ENCODE measurements at regions not wholly inside any gene's neighbourhood (a gene's known extent, or its start where the extent isn't known, plus 50 kb on each side); places are given as distances from the start of the nearest gene placed in this dataset.

DNA sequence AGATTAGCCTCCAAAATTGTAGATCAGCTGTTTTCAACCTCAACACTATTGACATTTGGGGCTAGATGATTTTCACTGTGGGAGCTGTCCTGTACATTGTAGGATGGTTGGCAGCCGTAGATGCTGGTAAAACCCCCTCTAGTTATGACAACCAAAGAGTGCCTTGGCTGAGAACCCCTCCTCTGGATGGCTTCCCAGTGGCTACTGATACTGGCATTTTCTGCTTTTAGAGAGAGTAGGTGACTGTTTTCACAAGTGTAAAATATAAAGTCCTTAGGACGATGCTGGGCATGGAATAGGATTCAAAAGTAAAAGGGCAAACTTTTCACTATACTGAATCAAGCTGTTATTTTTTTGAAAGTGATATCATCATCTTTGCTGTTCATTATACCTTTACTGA, 1048.8 kb upstream of the EEF2KMT start:
- no peak for DNase-seq (ENCODE audit: low read depth, low spot score)

DNA sequence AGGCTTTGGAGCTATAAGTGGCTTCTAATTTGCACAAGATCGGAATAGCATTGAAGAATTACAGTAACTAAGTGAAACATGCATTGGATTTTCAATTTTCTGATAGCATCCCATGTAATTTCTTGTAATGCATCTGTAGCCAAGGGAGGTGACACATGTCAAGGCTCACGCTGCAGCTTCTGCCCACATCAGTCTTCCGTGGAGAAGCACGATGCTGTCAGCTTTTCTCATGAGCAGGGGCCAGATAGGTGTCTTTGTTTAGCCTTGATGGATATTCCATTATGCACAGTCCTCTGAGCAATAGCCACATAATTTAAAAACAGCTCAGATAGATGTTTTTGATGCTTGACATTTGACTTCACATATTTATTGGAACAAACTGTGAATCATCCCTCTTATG, 1046.9 kb upstream of the EEF2KMT start:
- no peak for DNase-seq (ENCODE audit: low read depth, low spot score)

DNA sequence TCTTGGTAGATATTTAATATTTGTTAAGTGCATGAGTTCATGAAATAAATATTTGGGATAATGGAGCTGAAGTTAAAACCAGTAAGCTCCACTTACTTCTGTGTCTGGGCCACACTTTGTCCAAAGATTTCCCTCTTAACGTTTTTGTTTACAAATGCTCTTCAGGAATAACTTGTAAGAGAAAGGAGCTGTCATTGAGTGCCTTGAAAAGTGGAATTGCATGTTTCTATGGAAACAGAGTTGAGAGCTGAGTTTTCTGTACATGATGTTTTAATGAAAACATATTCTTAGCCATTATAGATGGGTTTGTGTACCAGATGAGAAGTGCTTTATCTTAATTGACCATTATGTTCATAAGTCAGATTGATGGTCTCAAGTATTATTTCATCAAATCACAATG, 1045.4 kb upstream of the EEF2KMT start:
- no peak for DNase-seq (ENCODE audit: low read depth, low spot score)

DNA sequence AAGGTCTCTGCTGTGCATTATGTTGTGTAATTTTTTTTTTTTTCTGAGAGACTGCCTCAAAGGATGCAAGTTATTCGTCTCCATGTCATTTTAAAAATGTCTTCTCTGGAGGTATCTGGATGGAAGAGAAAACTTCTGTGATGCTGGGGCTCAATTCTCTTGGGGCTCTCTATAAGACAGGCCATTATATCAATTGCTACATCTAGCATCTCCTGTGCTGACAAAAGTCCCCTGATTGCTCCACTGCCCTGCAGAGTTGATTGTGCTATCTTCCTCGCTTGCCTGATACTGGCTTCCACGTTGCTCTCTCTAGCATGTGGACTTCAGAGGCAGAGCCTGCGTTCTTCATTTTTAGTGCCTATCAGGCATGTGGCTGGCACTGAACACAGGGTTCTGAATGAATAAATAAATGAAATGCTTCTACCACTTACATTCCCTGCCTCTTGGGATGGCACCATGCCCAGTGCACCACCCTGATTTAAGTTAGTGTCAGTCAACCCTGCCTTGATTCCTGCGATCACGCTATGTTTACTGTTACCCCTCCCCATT, 1035.5 kb upstream of the EEF2KMT start:
- no peak for DNase-seq (ENCODE audit: low read depth, low spot score)

DNA sequence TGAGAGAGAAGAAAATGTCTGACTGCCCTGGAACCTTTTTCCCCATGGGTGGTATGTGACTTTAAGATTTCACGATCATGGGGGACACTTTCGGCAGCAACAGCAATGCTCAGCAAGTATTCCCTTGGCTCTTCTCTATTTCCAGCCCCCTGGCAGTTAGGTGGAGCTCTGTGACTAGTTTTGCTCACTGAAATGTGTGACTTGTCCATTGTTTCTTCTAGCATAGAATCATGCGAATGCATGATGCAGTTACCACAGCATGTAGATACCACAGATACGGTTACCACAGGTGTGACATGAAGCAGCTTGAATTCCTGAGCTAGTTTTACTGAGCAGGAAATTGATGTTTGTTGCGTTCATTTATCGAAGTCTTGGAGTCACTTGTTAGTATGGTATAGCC, 1034.5 kb upstream of the EEF2KMT start:
- DNase-seq (ENCODE audit: low read depth, low spot score), result no peak

DNA sequence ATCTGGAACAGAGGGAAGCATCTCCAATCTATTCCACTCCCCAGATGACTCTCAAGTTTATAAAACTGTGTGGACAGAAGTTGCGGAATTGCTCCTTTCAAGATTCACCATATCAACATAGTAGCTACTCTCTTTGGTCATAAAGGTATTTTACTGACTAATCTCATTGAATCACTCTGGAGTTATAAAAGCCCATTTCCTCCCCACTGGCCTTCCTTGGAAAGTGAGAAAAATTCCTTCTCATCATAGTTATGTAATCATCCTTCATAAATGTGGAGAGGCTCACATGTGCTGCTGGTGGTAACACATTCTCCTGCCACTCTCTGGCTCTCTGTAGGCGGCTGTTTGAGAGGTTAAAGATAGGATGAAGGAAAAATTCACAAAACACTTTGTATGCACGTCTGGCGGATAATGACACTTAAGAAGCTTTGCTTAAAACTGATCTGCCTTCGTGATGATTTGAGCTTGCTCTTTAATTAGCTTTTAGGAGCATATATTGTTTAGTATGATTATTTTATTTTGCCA, 1034.0 kb upstream of the EEF2KMT start:
- DNase-seq (ENCODE audit: low read depth, low spot score), result no peak

DNA sequence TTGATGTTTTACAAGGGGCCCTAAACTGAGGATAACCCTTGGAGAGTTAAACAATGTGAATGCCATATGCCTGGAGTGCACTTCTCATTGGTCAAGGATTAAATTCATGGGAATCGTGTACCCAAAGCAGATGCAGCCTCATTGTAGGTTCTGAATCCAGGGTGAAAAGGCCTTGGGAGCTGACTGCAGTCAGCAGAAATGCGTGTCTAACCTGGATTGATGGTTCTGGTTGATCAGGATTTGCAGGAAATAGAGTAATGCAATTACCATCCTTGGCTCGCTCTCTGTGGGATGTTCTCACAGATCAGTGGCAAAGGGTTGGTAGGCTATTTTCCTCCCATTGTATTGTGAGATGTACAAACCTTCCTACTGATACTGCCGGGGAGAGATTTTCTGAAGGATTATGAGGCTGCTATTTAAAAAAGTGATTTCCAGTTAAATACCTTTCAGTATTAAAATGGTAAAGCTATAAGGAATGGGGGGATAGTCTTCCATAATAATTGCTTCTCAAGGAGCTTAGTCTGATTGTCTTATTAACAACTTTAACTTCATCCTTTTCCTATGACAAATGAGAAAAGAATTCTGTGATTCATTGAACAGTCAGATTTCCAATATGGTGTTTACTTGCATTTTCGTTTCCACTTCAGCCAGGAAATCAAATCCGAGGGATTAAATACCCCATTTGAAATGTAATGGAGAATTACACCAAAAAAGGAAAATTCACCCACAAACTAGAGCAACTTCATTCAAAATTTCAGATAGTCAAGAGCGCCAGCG, 1028.1 kb upstream of the EEF2KMT start:
- no peak for DNase-seq (ENCODE audit: low read depth, low spot score)

DNA sequence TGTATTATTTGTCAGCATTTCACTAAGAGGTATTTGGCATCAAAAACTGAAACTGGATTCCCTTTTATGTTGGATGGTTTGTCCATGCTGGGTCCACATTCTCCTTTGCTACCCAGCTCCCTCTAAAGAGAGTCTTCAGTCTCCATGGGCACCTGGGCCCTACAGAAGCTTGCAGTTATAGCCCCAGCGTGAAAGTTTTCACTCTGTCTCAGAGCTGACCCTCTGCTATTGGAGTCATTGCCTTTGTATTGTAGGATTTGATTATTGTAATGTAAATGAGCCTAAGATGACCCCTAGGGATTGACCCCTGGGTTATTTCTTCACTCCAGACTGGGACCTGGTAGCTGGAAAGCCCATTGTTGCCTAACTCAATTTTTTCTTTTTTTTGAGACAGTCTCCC, 1026.5 kb upstream of the EEF2KMT start:
- DNase-seq (ENCODE audit: low read depth, low spot score), result no peak

DNA sequence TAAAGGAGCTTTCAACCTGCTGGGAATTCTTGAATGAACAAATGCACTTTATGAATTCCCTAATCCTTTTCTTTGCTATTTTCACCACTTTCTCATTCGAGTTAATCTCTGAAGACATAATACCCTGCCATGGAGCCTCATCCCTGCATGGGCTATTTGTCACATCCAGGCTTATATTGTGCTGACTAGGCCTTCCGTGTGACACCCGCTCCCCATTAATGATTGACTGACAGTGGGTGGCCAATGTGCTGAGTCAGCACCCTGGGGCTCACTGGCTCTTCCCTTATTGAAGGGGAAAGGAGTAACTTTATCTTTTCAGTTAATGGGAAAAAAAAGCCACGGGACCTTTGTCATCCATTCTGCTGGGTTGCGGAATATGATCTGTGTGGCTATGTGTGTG, 1024.8 kb upstream of the EEF2KMT start:
- DNase-seq (ENCODE audit: low read depth, low spot score), result no peak

DNA sequence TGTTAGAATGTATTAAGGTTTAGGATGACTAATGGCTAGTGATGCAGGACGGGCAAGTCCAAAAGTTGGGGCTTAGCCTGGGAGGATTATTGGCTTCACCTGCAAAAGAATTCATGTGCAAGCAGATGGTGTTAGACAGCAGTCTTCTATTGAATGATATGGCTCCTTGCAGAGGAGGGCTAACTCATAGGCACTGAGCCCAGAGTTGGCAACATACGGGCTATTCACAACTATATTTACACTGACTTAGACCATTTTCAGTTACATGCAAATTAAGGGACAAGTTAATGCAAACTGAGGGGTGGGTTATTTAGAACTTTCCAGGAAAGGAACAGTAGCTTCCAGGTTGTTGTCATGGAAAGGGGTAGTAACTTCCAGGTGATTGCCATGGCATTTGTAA, 1017.1 kb upstream of the EEF2KMT start:
- no peak for DNase-seq (ENCODE audit: low read depth, low spot score)

DNA sequence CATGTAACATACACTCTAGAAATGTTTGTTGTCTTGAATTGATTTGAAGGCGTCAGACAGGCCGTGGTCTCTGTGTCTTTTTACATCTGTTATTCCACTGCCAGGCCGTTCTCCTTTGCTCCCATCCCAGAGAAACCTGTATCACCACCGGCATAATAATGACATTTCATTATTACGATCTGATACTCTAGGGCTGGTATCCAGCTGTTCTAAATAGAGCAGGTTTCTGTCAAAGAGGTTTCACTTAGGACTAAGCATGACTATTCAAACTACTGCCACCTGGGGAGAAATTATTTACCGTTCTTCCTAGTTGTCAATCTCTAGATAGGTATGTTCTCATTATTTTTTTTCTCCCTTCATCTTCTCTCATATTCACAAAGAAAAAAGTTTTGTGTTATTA, 1016.2 kb upstream of the EEF2KMT start:
- no peak for DNase-seq (ENCODE audit: low read depth, low spot score)

DNA sequence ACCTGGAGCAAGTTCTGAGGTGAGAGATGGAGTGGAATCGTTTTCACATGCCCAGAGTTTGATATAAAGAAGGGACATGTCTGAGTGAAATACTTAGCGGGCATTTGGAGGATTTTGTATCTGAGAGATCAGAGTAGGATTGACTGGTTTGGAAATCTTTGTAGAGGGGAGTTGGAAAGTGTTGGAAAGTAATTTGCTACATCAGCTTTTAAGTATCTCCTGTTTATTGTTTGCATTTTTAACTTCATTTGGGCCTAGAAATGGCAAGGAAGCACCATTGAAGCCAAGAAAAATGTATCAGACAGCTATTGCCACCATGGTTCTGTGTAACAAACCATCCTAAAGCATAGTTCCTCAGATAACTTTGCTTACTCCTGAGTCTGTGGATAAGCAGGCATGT, 1015.1 kb upstream of the EEF2KMT start:
- DNase-seq (ENCODE audit: low read depth, low spot score), result no peak

DNA sequence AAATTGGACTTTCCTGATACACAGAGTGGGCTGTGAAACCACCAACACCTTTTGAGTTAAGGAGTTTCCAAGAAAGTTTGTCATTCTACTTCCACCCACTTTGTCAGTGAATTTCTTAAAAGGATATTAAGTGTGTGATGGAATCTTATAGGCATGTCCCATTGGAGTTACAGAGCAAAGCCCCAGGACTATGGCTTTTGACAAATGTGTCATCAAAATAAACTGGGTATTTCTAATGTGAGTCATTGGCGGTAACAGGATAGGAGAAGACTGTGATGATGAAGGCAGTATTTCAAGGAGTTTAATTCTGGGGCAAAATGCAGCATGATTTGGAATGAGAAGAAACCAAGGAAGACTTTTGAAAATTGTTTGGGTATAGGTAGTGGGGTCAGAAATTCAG, 1013.8 kb upstream of the EEF2KMT start:
- no peak for DNase-seq (ENCODE audit: low read depth, low spot score)

DNA sequence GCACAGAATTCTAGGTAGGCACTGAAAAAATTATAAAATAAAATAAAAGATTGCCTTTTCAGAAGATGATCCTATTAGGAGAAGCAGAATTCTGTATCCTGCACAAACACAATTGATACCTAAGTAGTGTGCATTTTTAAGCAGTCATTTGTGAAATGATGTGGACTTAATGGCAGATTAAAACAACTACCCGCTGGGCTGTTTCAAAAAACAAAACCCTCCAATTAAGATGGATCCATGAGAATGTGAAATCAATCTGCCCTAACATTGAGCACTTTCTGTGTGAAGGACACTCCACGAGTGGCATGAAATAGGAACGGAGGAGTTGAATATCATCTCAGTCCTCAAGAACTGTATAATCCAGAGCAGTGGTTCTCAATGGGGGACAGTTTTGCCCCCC, 1012.8 kb upstream of the EEF2KMT start:
- DNase-seq (ENCODE audit: low read depth, low spot score), result no peak

DNA sequence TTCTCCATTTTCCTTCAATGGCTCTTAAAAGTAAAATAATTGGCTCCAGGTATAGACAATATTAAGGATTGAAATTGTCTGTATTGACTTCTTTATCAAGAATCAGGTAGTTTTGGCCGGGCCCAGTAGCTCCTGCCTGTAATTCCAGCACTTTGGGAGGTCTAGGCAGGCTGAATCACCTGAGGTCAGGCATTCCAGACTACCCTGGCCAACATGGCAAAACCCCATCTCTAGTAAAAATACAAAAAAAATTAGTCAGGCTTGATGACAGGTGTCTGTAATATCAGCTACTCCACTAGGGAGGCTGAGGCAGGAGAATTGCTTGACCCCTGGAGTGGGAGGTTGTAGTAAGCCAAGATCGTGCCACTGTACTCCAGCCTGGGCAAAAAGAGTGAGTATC, 1008.5 kb upstream of the EEF2KMT start:
- no peak for DNase-seq (ENCODE audit: low read depth, low spot score)

DNA sequence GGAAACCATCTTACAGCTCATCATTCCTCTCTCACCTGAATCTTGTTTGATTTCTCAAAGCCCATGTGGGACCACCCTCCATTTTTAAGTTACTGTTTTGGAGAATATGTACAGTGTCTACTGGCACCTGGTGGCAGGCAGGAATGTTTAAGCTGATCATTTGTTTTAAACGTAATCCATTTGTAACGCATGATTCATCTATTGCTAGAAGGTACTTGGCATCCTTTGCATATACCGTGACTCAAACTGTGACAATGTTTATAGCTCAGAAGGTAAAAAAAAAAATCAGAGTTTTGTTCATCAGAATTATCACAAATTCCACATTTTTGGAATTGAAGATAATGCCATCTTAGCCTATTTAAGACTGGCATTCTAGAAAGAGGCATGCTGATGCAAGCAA, 1007.5 kb upstream of the EEF2KMT start:
- no peak for DNase-seq (ENCODE audit: low read depth, low spot score)

DNA sequence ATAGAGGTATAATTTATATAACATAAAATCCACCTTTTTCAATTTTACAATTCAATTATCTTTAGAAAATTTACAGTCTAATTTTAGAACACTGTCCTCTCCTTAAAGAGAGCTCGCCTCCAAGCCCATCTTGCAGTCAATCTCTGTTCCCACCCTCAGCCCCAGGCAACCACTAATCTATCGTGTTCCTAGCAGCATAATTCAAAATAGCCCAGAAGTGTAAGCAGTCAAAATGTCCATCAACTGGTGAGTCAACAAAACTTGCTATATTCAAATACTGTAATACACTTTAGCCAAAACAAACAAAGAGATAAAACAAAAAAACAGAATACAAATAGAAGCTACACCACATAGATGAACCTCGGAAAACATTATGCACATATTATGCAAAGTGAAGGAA, 1006.8 kb upstream of the EEF2KMT start:
- no peak for DNase-seq (ENCODE audit: low read depth, low spot score)

DNA sequence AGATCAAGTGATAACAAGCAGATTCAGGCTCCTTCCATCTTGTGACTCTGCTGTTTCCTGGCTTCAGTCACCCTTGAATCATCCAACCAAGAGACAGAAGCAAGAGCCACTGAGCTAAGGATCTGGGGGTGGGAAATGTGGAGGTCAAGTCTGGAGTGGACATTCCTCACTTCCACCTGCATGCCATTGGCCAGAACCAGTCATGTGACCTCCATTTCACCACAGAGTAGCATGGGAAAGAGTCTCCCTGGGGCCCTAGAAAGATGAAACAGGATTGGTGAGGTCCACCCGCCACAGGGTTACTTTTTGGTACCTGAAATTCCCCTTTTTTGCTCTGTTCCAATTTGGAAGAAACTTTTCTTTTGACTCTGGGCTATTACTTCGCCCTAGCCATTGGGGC, 1006.0 kb upstream of the EEF2KMT start:
- no peak for DNase-seq (ENCODE audit: low read depth, low spot score)

DNA sequence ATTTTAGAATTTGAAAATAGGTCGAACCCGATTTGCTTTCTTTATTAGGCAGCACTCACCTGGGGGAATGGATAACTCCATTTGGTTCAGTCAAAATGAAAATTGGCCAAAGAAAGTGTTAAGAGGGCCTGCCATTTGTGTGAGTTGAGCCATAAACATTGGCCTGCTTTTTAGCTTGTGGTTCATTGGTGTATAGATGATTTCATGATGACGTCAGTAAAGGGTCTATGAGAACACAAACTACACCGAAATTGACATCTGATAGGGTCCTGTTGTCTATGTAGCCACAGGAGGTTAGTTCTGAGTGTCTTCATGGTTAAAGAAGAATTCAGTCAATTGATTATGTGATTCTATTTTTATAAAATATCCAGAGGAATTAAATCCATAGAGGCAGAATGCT, 1001.5 kb upstream of the EEF2KMT start:
- no peak for DNase-seq (ENCODE audit: low read depth, low spot score)

DNA sequence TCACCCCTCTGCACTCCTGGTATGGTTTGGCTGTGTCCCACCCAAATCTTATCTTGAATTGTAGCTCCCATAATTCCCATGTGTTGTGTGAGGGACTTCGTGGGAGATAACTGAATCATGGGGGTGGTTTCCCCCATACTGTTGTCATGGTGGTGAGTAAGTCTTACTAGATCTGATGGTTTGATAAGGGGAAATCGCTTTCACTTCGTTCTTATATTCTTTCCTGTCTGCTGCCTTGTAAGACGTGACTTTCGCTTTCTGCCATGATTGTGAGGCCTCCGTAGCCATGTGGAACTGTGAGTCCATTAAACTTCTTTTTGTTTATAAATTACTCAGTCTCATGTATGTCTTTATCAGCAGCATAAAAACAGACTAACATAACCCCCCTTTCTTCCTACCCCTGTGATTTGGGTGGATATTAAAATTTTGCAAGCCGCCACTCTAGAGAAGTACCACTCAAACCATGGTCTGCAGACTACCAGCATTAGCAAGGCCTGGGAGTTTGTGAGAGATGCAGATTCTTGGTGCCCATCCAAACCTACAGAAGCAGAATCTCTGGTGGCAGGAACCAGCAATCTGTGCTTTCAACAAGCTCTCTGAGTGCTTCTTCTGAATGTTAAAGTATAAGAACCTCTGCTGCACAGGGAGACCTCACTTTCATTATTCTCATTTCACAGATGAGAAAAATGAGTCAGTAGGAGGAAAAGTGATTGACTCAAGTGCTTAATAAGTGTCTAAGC, 999.5 kb upstream of the EEF2KMT start:
- DNase-seq (ENCODE audit: low read depth, low spot score), result no peak

DNA sequence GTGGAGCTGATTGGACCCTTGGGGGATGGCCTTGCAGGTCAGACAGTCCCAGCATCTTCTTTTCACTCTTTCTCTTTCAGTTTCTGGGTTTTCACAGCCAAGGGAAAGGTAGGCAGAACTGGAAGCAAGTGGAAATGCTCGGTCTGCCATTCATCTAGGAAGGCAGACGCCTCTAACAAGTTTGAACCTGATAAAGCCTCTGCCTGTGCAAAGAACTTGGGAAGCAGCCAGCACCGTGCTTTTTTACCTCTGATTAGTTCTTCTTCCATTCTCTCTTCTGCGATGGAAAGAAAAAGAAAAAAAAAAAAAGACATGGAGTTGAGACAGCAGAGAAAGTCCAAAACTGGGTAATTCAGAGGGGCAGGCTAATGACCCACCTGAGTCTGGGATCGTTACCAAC, 997.8 kb upstream of the EEF2KMT start:
- DNase-seq (ENCODE audit: low read depth, low spot score), result no peak

DNA sequence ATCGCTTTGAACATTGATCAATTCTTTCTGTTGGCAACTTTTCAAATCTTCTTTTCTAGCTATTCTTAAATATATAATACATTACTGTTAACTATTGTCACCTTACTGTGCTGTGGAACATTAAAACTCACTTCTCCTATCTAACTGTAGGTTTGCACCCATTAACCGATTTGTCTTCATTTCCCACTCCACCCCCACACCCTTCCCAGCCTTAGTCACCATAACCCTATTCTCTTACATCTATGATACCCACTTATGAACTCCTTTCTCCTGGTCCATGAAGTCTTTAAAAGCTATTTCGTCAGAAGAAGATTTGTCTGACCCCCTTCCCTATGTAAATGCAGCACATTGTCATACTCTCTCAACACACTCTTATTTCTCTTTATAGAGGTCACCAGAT, 993.4 kb upstream of the EEF2KMT start:
- DNase-seq (ENCODE audit: low read depth, low spot score), result no peak
